ENCODE measurements at regions not wholly inside any gene's neighbourhood (a gene's known extent, or its start where the extent isn't known, plus 50 kb on each side); places are given as distances from the start of the nearest gene placed in this dataset.

- TF ChIP-seq POLR2A (IDR thresholded peaks at IDR 0.05), result no peak
- TF ChIP-seq, protein P1, sequence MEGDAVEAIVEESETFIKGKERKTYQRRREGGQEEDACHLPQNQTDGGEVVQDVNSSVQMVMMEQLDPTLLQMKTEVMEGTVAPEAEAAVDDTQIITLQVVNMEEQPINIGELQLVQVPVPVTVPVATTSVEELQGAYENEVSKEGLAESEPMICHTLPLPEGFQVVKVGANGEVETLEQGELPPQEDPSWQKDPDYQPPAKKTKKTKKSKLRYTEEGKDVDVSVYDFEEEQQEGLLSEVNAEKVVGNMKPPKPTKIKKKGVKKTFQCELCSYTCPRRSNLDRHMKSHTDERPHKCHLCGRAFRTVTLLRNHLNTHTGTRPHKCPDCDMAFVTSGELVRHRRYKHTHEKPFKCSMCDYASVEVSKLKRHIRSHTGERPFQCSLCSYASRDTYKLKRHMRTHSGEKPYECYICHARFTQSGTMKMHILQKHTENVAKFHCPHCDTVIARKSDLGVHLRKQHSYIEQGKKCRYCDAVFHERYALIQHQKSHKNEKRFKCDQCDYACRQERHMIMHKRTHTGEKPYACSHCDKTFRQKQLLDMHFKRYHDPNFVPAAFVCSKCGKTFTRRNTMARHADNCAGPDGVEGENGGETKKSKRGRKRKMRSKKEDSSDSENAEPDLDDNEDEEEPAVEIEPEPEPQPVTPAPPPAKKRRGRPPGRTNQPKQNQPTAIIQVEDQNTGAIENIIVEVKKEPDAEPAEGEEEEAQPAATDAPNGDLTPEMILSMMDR (IDR thresholded peaks at IDR 0.05), result no peak
Measured at GRCh38 chr4:108431986-108432385, 188.4 kb upstream of the RPL34 start.

All from testis (tissue), 2 donors.